NCI-H146 (cell line): ENCODE measurements at regions not wholly inside any gene's neighbourhood (a gene's known extent, or its start where the extent isn't known, plus 50 kb on each side); places are given as distances from the start of the nearest gene placed in this dataset.
A peak's percentile ranks its signal among the peaks of the same experiment; 100 is the strongest.
"Not testable (repeated sequence)": the region's sequence is repeated elsewhere in the genome, so short reads cannot be mapped to it uniquely, and the experiment has no call there.

Source experiments
- DNase-seq: peaks from one replicate; lab custom pipeline; 2025; lab: John Stamatoyannopoulos, UW

DNA sequence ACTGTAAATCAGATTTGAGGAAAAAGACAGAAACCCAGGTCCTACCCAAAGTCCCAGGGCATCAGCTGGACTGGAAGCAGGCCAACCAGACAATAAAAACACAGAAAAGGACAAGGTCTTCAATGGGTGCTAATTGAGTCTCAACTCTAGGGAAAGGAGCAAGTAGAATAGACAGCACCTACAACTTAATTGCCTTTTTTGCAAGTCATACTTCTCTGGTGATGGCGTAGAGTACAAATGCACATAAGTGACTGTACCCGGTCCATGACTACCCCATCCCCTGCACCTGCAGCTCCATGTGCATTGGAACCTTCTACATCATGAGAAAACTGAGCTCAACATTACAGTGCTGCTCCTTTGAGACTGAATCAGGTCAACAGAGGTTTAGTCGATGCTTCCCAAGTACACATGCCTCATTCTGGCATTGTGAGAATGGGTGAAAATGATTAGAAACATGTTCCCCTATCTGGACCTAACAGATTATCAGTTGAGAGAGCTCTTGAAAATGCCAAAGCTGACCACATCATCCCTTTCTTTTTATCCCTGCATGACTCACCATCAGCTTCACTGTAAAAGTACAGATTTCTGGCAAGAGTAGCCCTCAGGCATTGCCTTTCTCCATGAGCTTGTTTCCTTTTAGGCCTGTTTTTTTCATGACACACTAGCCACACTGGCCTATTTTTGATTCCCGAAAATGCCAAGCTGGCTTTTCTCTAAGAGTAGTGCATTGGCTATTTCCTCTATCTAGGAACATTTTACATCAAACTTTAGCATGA, 298.3 kb downstream of the HS3ST1 start:
- no peak for DNase-seq

DNA sequence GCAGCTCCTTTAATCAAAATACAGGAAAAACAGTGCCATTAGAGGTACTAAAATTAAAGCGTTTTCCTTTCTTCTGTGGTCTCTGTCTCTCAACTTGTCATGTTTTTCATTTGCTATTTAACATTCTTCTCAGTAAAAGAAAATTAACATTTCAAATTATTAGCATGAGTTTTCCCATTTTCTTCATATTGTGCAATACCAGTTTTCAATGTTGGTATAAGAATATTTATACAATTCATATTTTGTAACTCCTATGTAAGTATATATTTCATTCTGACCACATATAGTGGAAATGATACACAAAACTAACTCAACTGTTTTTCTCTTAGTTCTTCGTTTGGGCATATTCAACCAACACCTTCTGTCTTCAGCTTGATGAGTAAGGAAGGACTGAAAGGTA, 308.3 kb downstream of the HS3ST1 start:
- DNase-seq = no peak

DNA sequence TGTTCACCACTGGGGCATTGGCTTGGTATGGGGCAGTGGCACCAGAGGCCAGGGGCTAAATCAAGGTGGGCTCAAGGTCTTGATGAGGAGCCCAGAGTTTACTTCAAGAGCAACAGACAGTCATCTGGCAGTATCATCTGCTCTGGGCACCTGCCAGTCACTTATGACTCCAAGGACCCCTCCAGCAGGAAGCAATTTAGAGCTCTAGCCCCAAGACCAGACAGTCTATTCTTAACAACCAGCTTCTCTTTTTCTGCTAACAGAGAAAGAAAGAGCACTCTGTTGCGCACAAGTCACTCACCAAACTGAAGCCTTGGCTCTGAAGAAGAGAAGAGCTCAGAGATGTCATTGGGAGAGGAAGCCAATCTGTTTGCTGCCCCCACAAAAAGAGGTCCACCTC, 309.2 kb downstream of the HS3ST1 start:
- no peak for DNase-seq

DNA sequence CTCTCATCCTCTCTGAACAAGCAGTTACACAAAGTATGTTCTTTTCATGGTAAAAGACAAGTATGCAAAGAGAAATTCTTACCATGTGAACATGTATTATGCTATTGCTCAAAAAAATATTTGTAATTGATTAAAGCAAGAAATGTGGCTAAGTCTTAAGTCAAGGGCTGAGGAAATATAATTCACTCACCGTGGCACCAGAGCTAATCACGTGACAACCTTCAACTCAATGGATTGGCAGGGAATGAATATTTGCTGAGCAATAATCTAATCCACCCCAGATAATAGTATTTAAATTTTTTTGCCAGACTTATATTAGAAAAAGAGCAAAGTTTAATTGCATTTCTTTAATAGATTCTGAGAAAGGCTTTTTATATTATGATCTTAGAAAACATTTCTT, 310.2 kb downstream of the HS3ST1 start:
- DNase-seq = no peak

- DNase-seq = no peak
Observed at GRCh38 chr4:11116940-11117339, 311.8 kb downstream of the HS3ST1 start.

DNA sequence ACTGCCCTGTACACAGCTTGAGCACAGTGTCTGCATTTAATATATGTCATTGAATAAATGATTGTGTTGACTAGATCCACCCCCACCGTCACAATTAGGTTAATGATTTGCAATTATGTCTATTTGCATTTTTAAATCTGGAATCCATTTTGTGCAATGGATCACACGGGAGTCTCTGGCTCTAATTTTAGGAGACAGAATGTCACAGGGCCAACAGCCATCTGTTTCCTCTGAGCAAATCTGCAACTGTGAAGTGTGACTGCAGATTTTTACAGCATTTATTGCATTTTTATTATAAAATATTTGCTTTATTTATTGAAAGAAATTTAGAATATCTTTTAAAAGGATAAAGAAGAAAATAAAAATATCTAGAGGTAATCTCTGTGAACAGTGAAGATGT, 316.8 kb downstream of the HS3ST1 start:
- no peak for DNase-seq

GRCh38 chr4:11111370-11111769, 317.3 kb downstream of the HS3ST1 start:
- no peak for DNase-seq

- DNase-seq = no peak
Observed at GRCh38 chr4:11106759-11107158, 321.9 kb downstream of the HS3ST1 start.

- DNase-seq = no peak
Observed at GRCh38 chr4:11106190-11106589, 322.5 kb downstream of the HS3ST1 start.

- DNase-seq = no peak
Observed at GRCh38 chr4:11105715-11106114, 323.0 kb downstream of the HS3ST1 start.

GRCh38 chr4:11098461-11098860, 330.2 kb downstream of the HS3ST1 start:
- no peak for DNase-seq

- DNase-seq = no peak
Observed at GRCh38 chr4:11097725-11098124, 331.0 kb downstream of the HS3ST1 start.

DNA sequence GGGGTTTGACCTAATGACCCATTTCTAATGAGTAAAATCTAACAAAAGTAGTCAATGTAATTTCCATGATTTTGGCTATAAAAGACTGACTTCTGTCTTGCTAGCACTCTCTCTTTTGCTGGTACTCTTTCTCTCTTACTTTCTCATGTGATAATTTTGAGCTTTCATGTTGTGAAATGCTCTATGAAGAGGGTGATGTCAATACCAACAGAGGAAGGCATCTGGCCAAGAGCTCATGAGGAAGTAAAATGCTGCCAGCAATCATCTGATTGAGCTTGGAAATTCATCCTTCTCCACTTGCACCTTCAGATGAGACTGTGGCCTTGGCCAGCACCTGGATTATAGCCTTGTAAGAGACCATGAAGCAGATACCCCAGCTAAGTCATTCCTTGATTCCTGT, 347.7 kb downstream of the HS3ST1 start:
- no peak for DNase-seq

- DNase-seq = no peak
Observed at GRCh38 chr4:11079171-11079570, 349.5 kb downstream of the HS3ST1 start.

- DNase-seq = no peak
Observed at GRCh38 chr4:11074581-11075241, 354.0 kb downstream of the HS3ST1 start.

DNA sequence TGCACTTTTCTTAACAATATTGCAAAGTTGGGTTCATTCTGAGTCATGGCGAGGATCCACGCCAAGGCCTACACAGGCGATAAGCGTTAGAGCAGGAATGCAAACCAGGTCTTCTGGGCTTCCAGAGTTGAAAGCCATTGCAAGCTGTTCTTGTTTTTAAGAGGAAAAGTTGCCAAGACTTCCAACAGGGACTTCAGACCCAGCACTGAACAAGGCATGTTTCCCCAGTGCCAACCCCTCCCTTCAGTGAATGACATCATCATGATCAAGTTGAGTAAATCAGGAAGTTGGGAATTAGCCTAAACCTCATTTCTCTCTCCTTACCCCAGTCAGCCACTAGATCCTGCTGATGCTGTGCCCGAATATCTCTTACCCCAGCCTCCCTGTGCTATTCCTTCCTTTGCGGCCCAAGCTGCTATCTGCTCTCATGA, 355.1 kb downstream of the HS3ST1 start:
- no peak for DNase-seq

DNA sequence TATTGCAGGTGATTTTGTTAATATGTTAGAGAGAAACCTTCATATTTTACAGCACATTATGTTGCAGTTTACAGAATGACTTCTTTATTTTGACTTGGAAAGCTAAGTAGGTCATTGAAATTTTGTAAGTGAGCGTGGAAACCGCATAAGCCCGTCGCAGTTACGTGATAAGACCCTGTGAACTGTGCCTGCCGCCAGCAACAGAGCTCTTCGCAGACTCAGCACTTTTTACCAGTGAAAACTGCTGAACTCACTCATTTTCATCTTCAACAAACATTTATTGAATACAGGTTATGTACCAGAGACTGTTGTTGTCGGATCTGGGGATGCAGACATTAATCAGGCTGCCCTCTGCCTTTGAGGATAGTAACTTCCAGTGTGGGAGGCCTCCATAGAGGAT, 355.7 kb downstream of the HS3ST1 start:
- no peak for DNase-seq

DNA sequence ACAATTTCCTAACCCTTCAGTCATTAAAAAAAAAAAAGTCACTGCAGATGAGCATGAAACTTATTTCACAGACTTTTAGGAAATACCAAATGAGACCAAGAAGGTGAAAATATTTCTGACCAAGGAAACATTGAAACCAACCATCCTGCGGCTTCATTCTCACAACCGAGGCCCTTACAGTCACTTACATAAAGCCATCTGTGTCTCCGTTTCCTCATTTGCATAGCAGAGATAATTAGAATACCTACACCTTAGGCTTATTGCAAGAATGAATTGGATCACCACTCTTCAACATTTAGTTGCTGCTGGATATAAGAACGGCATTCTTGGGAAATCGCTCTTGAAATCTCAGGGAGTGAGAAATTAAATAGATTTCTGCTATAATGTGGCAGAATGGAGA, 356.2 kb downstream of the HS3ST1 start:
- no peak for DNase-seq

GRCh38 chr4:11070813-11071212, 357.9 kb downstream of the HS3ST1 start:
- no peak for DNase-seq

GRCh38 chr4:11069581-11070211, 359.0 kb downstream of the HS3ST1 start:
- no peak for DNase-seq

- DNase-seq = no peak
Observed at GRCh38 chr4:11069083-11069482, 359.6 kb downstream of the HS3ST1 start.

DNA sequence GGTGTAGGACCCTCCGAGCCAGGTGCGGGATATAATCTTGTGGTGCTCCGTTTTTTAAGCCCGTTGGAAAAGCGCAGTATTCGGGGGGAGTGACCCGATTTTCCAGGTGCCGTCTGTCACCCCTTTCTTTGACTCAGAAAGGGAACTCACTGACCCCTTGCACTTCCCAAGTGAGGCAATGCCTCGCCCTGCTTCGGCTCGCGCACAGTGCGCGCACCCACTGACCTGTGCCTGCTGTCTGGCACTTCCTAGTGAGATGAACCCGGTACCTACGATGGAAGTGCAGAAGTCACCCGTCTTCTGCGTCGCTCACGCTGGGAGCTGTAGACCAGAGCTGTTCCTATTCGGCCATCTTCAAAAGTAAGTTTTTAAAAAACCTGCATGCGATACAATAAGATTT, 362.1 kb downstream of the HS3ST1 start:
- DNase-seq = peak; percentile 34

DNA sequence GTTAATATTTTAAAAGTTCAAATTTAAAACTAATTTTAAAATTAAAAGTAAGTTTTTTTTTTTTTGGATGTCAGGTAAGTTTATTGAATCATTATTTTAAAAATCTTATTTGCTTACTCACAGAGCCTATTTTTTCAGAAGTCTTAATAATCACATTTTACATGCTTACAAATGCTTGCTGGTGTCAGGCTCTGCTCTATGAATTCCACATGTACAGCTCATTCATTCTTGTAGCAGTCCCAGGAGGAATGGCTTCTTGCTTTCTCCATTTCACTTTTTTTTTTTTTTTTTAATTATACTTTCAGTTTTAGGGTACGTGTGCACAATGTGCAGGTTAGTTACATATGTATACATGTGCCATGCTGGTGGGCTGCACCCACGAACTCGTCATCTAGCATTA, 368.1 kb downstream of the HS3ST1 start:
- not testable (repeated sequence) for DNase-seq
